K562 (cell line): ENCODE measurements at regions not wholly inside any gene's neighbourhood (a gene's known extent, or its start where the extent isn't known, plus 50 kb on each side); places are given as distances from the start of the nearest gene placed in this dataset.

ENCODE experiments used
- ATAC-seq: fragments of 200-7000 bp; cut with Tn5 transposase; 3 replicates; pipeline ENCODE4 v1.9.1; 2020; ENCODE audit warnings: moderate library complexity
- BruUV-seq: library from RNA; stranded (reverse); fragments of 400-500 nt; replicated peaks from 2 replicates; lab custom pipeline; 2021; lab: Mats Ljungman, UMichigan
- CTCF ChIA-PET: fragments of 300-600 bp; formaldehyde crosslinking; extraction: SDS; loops from one replicate; lab custom pipeline; 2021; ENCODE audit warnings: low intra/inter-chr PET ratio; lab: Yijun Ruan, JAX
- POLR2A ChIA-PET: fragments of 300-600, 350-650 bp; sonication (Branson Sonifier 250); formaldehyde crosslinking; extraction: SDS; loops from one replicate; lab custom pipeline; 2021; ENCODE audit warnings: antibody characterized with exemption, inconsistent platforms; lab: Yijun Ruan, JAX
- DNase-seq, 4 experiments: peaks; one replicate each; pipeline versions ENCODE4 v3.0.0 to v3.0.0-alpha.2; 2011 to 2018; ENCODE audit warnings: low spot score in 3 of 4, mixed read lengths in 3 of 4; ENCODE audit errors: extremely low read depth in 1 of 4
- FAIRE-seq: peaks from 2 replicates; lab custom pipeline; 2011; peaks lifted over from hg19 to GRCh38; lab: Jason Lieb, UNC
- H2AFZ ChIP-seq: 2 replicates; pipeline ENCODE4 v1.6.0; 2011; ENCODE audit warnings: low read depth, low read length, control low read depth, inconsistent platforms
- H3K27ac ChIP-seq: fragments of 200-600 bp; 3 replicates; pipeline ENCODE4 v1.8.0; 2011; ENCODE audit warnings: low read depth, mild to moderate bottlenecking, control low read depth, inconsistent platforms, low read length, moderate library complexity, mixed read lengths; ENCODE audit errors: extremely low read depth
- H3K27me3 ChIP-seq, 2 experiments: fragments of 300-600 bp in 1 of 2; 2 replicates in 1 of 2; 3 replicates in 1 of 2; pipeline versions ENCODE4 v1.6.0 to v1.8.0; 2011; ENCODE audit warnings: inconsistent platforms in 2 of 2, low read length in 2 of 2, mild to moderate bottlenecking in 1 of 2, mixed read lengths in 1 of 2, moderate library complexity in 1 of 2; ENCODE audit not compliant: control insufficient read depth in 2 of 2, insufficient read depth in 2 of 2
- H3K36me3 ChIP-seq: fragments of 300-600 bp; 3 replicates; pipeline ENCODE4 v1.8.0; 2011; ENCODE audit warnings: mild to moderate bottlenecking, low read length, inconsistent platforms; ENCODE audit not compliant: control insufficient read depth, insufficient read depth
- H3K4me1 ChIP-seq, 2 experiments: fragments of 200-600 bp in 1 of 2; replicated peaks in 1 of 2; 2 replicates in 1 of 2; 3 replicates in 1 of 2; pipeline versions ENCODE4 v1.5.1 to v1.8.0; 2011; ENCODE audit warnings: inconsistent platforms in 2 of 2, low read length in 2 of 2, mild to moderate bottlenecking in 1 of 2, mixed read lengths in 1 of 2, moderate library complexity in 1 of 2; ENCODE audit not compliant: control insufficient read depth in 2 of 2, insufficient read depth in 2 of 2
- H3K4me2 ChIP-seq: 2 replicates; pipeline ENCODE4 v1.6.1; 2011; ENCODE audit warnings: low read length, control low read depth, inconsistent platforms, mixed read lengths; ENCODE audit not compliant: insufficient read depth
- H3K4me3 ChIP-seq: fragments of 200-600 bp; sonication (generic), shearing (Covaris generic); 2 replicates; pipeline ENCODE4 v1.5.1; 2016; ENCODE audit warnings: control low read depth, inconsistent platforms
- H3K79me2 ChIP-seq: fragments of 200-600 bp; 3 replicates; pipeline ENCODE4 v1.8.0; 2011; ENCODE audit warnings: low read length, inconsistent platforms; ENCODE audit not compliant: control insufficient read depth, insufficient read depth
- H3K9ac ChIP-seq, 2 experiments: 2 replicates each; pipeline versions ENCODE4 v1.6.0 to v1.6.1; 2011; ENCODE audit warnings: low read depth in 2 of 2, low read length in 2 of 2, control low read depth in 1 of 2, inconsistent platforms in 1 of 2, mild to moderate bottlenecking in 1 of 2, mixed read lengths in 1 of 2; ENCODE audit not compliant: insufficient read depth in 1 of 2
- H3K9me1 ChIP-seq: one replicate; pipeline ENCODE4 v1.6.0; 2011; ENCODE audit warnings: inconsistent platforms, mild to moderate bottlenecking, low read length, moderate library complexity; ENCODE audit not compliant: control insufficient read depth, insufficient read depth
- H3K9me3 ChIP-seq: replicated peaks from 2 replicates; pipeline ENCODE4 v1.5.1; 2011; ENCODE audit warnings: low read depth, low read length, inconsistent platforms; ENCODE audit not compliant: control insufficient read depth, insufficient read depth
- H4K20me1 ChIP-seq: replicated peaks from 2 replicates; pipeline ENCODE4 v1.6.1; 2011; ENCODE audit warnings: low read length, inconsistent platforms, mixed read lengths; ENCODE audit not compliant: control insufficient read depth, insufficient read depth
- MTA3 ChIP-seq: fragments of 450-650 bp; formaldehyde crosslinking; IDR thresholded peaks from 2 replicates; pipeline ENCODE4 v1.6.1; 2017; ENCODE audit warnings: mild to moderate bottlenecking, borderline replicate concordance
- ZKSCAN8 ChIP-seq: fragments of 200-800 bp; sonication (Bioruptor generic); IDR thresholded peaks from 2 replicates; pipeline ENCODE4 v1.6.1; 2016; ENCODE audit warnings: missing genetic modification characterization, missing compliant biosample characterization
- ZNF408 ChIP-seq: fragments of 250-450 bp; sonication (Bioruptor Pico); IDR thresholded peaks from 2 replicates; pipeline ENCODE4 v1.4.0; 2020; ENCODE audit warnings: low read depth, mild to moderate bottlenecking, moderate library complexity
- WGBS: fragments of 100-300 bp; shearing (Covaris generic); methylation state at CpG from one replicate; pipeline ENCODE4 v1.1.6; 2016; ENCODE audit warnings: low coverage, mixed read lengths; ENCODE audit not compliant: insufficient coverage; ENCODE audit errors: missing lambda C conversion rate; 5-methylcytosine and 5-hydroxymethylcytosine counted together
- in situ Hi-C: fragments of 300-500 bp; cut with MboI; formaldehyde crosslinking; loops from 4 replicates; pipeline ENCODE4 v1.15.0; 2018; ENCODE audit warnings: inconsistent platforms, mixed read lengths
- intact Hi-C: fragments of 100-400 bp; cut with micrococcal nuclease; formaldehyde crosslinking; loops from 2 replicates; pipeline ENCODE4 v1.14.2; 2022
- TF ChIP-seq, protein P1 (sequence below), 2 experiments: fragments of 450-650 bp; IDR thresholded peaks; 2 replicates each; pipeline ENCODE4 v1.6.1; 2018; ENCODE audit warnings: mild to moderate bottlenecking in 2 of 2, low read depth in 1 of 2; ENCODE audit not compliant: partially characterized antibody in 2 of 2

DNA sequence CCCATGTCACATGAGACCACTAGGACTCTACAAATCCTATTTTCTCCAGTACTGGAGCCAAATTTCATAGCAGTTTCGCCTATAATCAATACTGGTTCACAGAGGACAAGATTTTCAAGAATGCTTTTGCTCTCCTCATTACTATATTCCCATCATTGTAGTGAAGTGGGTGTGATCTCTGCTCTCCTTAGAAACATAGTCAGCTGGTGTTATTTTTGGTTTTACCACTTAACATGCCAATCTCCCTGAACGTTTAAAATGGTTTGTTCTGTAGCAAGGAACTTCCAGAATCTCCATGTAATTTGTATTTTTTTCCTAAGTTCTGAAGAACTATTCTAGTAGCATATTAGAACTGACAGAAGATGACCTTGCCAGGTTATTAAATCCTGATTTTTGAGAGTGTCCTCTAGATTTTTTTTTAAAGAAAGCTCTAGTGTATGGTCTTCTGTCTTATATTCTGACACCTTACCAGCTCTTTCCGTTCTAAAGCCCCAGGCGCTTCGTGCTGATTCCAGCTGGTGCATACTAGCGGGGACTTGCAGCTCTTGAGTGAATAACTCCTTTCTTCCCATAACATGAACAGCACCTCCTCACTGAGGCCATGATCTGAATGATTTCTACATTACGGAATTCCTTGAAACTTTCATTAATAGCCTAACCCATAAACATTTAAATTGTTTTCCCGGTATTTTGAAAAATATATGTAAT is 1372.9 kb downstream of the TECRL start (continued):
- TF ChIP-seq, protein P1, sequence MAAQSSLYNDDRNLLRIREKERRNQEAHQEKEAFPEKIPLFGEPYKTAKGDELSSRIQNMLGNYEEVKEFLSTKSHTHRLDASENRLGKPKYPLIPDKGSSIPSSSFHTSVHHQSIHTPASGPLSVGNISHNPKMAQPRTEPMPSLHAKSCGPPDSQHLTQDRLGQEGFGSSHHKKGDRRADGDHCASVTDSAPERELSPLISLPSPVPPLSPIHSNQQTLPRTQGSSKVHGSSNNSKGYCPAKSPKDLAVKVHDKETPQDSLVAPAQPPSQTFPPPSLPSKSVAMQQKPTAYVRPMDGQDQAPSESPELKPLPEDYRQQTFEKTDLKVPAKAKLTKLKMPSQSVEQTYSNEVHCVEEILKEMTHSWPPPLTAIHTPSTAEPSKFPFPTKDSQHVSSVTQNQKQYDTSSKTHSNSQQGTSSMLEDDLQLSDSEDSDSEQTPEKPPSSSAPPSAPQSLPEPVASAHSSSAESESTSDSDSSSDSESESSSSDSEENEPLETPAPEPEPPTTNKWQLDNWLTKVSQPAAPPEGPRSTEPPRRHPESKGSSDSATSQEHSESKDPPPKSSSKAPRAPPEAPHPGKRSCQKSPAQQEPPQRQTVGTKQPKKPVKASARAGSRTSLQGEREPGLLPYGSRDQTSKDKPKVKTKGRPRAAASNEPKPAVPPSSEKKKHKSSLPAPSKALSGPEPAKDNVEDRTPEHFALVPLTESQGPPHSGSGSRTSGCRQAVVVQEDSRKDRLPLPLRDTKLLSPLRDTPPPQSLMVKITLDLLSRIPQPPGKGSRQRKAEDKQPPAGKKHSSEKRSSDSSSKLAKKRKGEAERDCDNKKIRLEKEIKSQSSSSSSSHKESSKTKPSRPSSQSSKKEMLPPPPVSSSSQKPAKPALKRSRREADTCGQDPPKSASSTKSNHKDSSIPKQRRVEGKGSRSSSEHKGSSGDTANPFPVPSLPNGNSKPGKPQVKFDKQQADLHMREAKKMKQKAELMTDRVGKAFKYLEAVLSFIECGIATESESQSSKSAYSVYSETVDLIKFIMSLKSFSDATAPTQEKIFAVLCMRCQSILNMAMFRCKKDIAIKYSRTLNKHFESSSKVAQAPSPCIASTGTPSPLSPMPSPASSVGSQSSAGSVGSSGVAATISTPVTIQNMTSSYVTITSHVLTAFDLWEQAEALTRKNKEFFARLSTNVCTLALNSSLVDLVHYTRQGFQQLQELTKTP (IDR thresholded peaks at IDR 0.05; ENCODE audit: low read depth in 1 of 2, partially characterized antibody in 2 of 2), result no peak
- TF ChIP-seq ZNF408, result no peak
- TF ChIP-seq ZKSCAN8 (CRISPR knock-in tag), result no peak

DNA sequence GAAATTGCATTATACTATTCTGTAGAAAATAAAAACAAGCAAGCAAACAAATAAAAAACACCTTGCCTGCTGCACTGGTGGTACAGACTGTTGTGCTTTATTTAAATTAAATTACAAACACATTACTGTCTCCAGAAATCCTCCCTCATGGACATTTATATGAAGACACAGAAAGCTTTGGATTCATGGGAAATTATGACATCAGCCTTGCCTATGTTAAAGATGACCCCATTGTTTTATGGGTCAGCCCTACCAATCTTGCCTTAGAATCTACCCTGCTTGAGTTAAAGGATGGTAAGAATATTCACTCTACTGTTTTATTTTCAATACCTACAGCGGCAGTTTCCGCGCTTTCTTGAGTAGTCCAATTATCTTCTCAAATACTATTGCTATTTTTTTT is 1379.9 kb downstream of the TECRL start:
- no peak for TF ChIP-seq MTA3
- H3K4me2 ChIP-seq, result no peak overlapping the region
- intact Hi-C loops, result no loop called here
- H3K9me1 ChIP-seq, result no peaks in the 10 kb centered on the region
- no peaks in the 10 kb centered on the region for H3K79me2 ChIP-seq
- in situ Hi-C loops, result no loop called here
- FAIRE-seq (no peak), ATAC-seq (no peak), DNase-seq (no peak)
- H3K36me3 ChIP-seq, result no peaks in the 10 kb centered on the region
- no peaks in the 10 kb centered on the region for H3K4me1 ChIP-seq
- H4K20me1 ChIP-seq, result no peaks in the 10 kb centered on the region
- no peak overlapping the region for H3K9ac ChIP-seq
- no peak overlapping the region for H2AFZ ChIP-seq
- no peaks in the 10 kb centered on the region for H3K9me3 ChIP-seq
- no TSS peak for BruUV-seq
- POLR2A ChIA-PET, result no interaction called here
- no peak overlapping the region for H3K4me3 ChIP-seq
- no peak overlapping the region for H3K27ac ChIP-seq
- CTCF ChIA-PET, result no interaction called here
- WGBS, result 2% methylated on average over 3 of the region's 3 CpGs
- H3K27me3 ChIP-seq, result no peaks in the 10 kb centered on the region
